ENCODE measurements at regions not wholly inside any gene's neighbourhood (a gene's known extent, or its start where the extent isn't known, plus 50 kb on each side); places are given as distances from the start of the nearest gene placed in this dataset.

GRCh38 chr10:53088961-53089360, 316.4 kb upstream of the MBL2 start:
- no peak for TF ChIP-seq CTCF (IDR thresholded peaks at IDR 0.05; ENCODE audit: borderline replicate concordance, insufficient read depth, low read depth, low read length)
- H3K4me3 ChIP-seq (ENCODE audit: low read depth, low read length): no peak overlapping the region

- no peak for TF ChIP-seq CTCF (IDR thresholded peaks at IDR 0.05; ENCODE audit: borderline replicate concordance, insufficient read depth, low read depth, low read length)
- no peak overlapping the region for H3K4me3 ChIP-seq (ENCODE audit: low read depth, low read length)
Measured at GRCh38 chr10:53079283-53079682, 306.7 kb upstream of the MBL2 start.

DNA sequence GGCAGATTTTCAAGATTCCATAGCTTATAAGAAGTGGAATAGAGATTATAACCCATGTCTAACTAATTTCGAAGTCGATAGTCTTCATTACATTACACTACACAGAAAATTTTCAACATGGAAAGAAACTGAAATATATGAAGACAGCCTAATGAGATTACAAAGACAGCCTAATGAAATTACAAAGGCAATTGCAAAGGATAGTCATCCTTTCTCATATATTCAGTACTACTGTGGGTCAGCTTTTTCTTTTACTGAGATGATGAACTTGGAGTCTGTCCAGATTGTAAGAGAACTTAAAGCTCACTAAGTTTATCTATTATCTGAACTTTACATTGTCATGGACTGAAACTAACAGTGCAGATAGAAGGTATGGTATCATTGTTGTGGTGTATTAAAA, 304.4 kb upstream of the MBL2 start:
- no peak for TF ChIP-seq CTCF (IDR thresholded peaks at IDR 0.05; ENCODE audit: borderline replicate concordance, insufficient read depth, low read depth, low read length)
- H3K4me3 ChIP-seq (ENCODE audit: low read depth, low read length): no peak overlapping the region

DNA sequence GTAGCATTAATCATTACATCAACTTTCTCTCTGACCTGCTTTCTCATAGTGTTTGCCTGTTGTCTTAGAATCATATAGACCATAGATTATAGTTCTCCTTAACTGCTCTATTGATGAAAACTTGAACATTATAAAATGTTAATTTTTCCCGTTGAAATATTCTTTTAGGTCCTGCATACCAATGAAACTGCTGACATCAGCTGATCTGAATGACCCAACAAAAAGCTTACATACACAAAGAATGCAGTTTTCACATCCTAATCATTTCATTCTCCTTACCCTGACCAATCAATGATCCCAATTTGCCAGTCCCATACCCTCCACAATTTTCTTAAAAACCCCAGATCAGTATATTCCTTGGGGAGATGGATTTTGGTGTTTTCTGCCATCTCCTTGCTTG, 302.9 kb upstream of the MBL2 start:
- TF ChIP-seq CTCF (IDR thresholded peaks at IDR 0.05; ENCODE audit: borderline replicate concordance, insufficient read depth, low read depth, low read length): no peak
- H3K4me3 ChIP-seq (ENCODE audit: low read depth, low read length): no peak overlapping the region

DNA sequence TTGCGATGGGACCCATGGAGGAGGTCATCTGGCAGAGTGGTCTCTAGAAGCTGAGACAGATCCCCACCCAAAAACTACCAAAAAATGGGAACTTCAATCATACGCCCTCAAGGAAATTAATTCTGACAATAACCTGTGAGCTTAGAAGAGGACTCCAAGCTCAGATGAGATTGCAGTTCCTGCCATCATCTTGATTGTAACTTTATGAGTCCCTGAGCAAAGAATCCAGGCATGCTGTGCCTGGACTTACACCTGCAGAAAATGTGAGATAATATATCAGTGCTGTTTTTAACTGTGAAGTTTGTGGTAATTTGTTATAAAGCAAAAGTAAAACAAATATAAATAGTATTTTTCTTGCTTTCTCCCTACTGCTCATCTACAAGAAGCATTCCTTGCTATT, 299.6 kb upstream of the MBL2 start:
- H3K4me3 ChIP-seq (ENCODE audit: low read depth, low read length): no peak overlapping the region
- no peak for TF ChIP-seq CTCF (IDR thresholded peaks at IDR 0.05; ENCODE audit: borderline replicate concordance, insufficient read depth, low read depth, low read length)

- no peak for TF ChIP-seq CTCF (IDR thresholded peaks at IDR 0.05; ENCODE audit: borderline replicate concordance, insufficient read depth, low read depth, low read length)
- H3K4me3 ChIP-seq (ENCODE audit: low read depth, low read length): no peak overlapping the region
Measured at GRCh38 chr10:53071505-53072125, 299.0 kb upstream of the MBL2 start.

DNA sequence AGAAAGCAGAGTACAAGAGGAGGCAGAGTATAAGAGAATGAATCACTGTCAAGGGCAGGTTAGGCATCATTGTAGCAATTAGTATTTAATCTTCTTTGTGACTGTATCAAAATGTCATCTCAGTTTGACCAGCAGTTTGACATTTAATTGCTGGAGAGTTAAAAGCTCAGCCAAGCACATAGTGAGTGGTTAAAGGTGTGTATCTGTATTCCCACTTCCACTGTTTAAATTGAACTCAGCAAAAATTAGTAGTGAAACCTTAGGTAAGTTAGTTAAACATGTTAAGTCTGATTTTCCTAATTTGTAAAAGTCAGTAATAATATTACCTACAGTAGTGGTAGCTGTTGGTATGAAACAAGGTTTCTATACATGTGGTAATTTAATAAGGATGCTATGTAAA, 296.4 kb upstream of the MBL2 start:
- no peak overlapping the region for H3K4me3 ChIP-seq (ENCODE audit: low read depth, low read length)
- no peak for TF ChIP-seq CTCF (IDR thresholded peaks at IDR 0.05; ENCODE audit: borderline replicate concordance, insufficient read depth, low read depth, low read length)
